Left ventricle myocardium superior (tissue), 1 donor: ENCODE measurements at regions not wholly inside any gene's neighbourhood (a gene's known extent, or its start where the extent isn't known, plus 50 kb on each side); places are given as distances from the start of the nearest gene placed in this dataset.
"Not testable (repeated sequence)": the region's sequence is repeated elsewhere in the genome, so short reads cannot be mapped to it uniquely, and the experiment has no call there.

Experiments
- ATAC-seq: fragments of 200-7000 bp; cut with Tn5 transposase; one replicate; pipeline ENCODE4 v1.9.1; 2020; ENCODE audit warnings: mild to moderate bottlenecking, moderate library complexity
- DNase-seq: peaks from one replicate; pipeline ENCODE4 v3.0.0-alpha.2; 2020
- intact Hi-C: fragments of 100-400 bp; cut with micrococcal nuclease; formaldehyde crosslinking; loops from one replicate; pipeline ENCODE4 v1.11.0; 2022
- donor health status: DM: no; HTN: yes; CAD: no; lungs with severe emphysema.

GRCh38 chr18:66972681-66973080 is 368.8 kb upstream of the CDH19 start:
- DNase-seq (no peak), ATAC-seq (no peak)
- intact Hi-C loops, result no loop called here

GRCh38 chr18:66971960-66972359 is 368.1 kb upstream of the CDH19 start:
- DNase-seq, result no peak
- no peak for ATAC-seq
- intact Hi-C loops, result no loop called here

- ATAC-seq (no peak), DNase-seq (no peak)
- intact Hi-C loops, result no loop called here
Measured at GRCh38 chr18:66966171-66966570, 362.3 kb upstream of the CDH19 start.

- DNase-seq, result no peak
- no peak for ATAC-seq
- intact Hi-C loops, result no loop called here
Measured at GRCh38 chr18:66958309-66958708, 354.4 kb upstream of the CDH19 start.

- ATAC-seq (no peak), DNase-seq (no peak)
- intact Hi-C loops, result no loop called here
Measured at GRCh38 chr18:66951750-66952149, 347.9 kb upstream of the CDH19 start.

- no peak for ATAC-seq
- intact Hi-C loops, result no loop called here
- no peak for DNase-seq
Measured at GRCh38 chr18:66949419-66949818, 345.5 kb upstream of the CDH19 start.

- intact Hi-C loops, result no loop called here
Measured at GRCh38 chr18:66937546-66937945, 333.7 kb upstream of the CDH19 start.

GRCh38 chr18:66931010-66931409 is 327.1 kb upstream of the CDH19 start:
- intact Hi-C loops, result no loop called here
- no peak for DNase-seq
- no peak for ATAC-seq

More at GRCh38 chr18:66937546-66937945, 333.7 kb upstream of the CDH19 start:
- DNase-seq (no peak), ATAC-seq (no peak)

- ATAC-seq, result no peak
- DNase-seq, result no peak
- intact Hi-C loops, result no loop called here
Measured at GRCh38 chr18:66916834-66917233, 312.9 kb upstream of the CDH19 start.

GRCh38 chr18:66900837-66901236 is 296.9 kb upstream of the CDH19 start:
- intact Hi-C loops, result no loop called here
- no peak for DNase-seq
- no peak for ATAC-seq

- intact Hi-C loops, result no loop called here
- ATAC-seq (no peak), DNase-seq (no peak)
Measured at GRCh38 chr18:66895631-66896030, 291.7 kb upstream of the CDH19 start.

GRCh38 chr18:66894851-66895250 is 291.0 kb upstream of the CDH19 start:
- ATAC-seq (no peak), DNase-seq (no peak)
- intact Hi-C loops, result no loop called here

GRCh38 chr18:66892388-66892787 is 288.5 kb upstream of the CDH19 start:
- intact Hi-C loops, ATAC-seq: not testable (repeated sequence)
- DNase-seq, result peak; percentile 10

- ATAC-seq, result no peak
- intact Hi-C loops, result no loop called here
- no peak for DNase-seq
Measured at GRCh38 chr18:66874812-66875474, 271.1 kb upstream of the CDH19 start.

GRCh38 chr18:66874375-66874774 is 270.5 kb upstream of the CDH19 start:
- DNase-seq (no peak), ATAC-seq (no peak)
- intact Hi-C loops, result no loop called here

GRCh38 chr18:66873899-66874298 is 270.0 kb upstream of the CDH19 start:
- intact Hi-C loops, result no loop called here
- DNase-seq, result no peak
- no peak for ATAC-seq

GRCh38 chr18:66872277-66872676 is 268.4 kb upstream of the CDH19 start:
- DNase-seq (no peak), ATAC-seq (no peak)
- intact Hi-C loops, result no loop called here

GRCh38 chr18:66867653-66868052 is 263.8 kb upstream of the CDH19 start:
- intact Hi-C loops, result no loop called here
- no peak for ATAC-seq
- DNase-seq, result no peak

- ATAC-seq, intact Hi-C loops: not testable (repeated sequence)
- peak; percentile 12 for DNase-seq
Measured at GRCh38 chr18:66866427-66866940, 262.6 kb upstream of the CDH19 start.

GRCh38 chr18:66838340-66838987 is 234.6 kb upstream of the CDH19 start:
- intact Hi-C loops, result no loop called here
- ATAC-seq (no peak), DNase-seq (no peak)

- ATAC-seq (no peak), DNase-seq (no peak)
- intact Hi-C loops, result no loop called here
Measured at GRCh38 chr18:66833646-66834045, 229.8 kb upstream of the CDH19 start.
